ENCODE measurements at regions not wholly inside any gene's neighbourhood (a gene's known extent, or its start where the extent isn't known, plus 50 kb on each side); places are given as distances from the start of the nearest gene placed in this dataset.

DNA sequence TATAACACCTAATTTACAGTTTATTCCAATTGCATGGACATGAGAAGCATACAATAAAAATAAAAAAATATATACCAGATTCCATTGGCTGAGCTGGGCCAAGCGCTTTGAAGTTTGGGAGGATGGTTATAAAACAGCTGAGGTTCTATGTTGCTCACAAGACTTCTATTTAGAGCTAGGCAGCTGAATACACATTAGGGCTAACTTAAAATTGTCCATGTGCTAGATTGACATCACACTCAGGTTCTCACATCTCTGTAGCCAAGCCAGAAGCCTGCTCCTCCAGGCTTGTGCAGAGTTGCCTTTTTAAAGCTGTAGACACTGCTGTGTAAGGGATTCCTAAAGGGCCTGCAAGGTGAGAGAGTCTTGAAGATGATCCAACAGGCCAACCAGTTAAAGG, 871.1 kb upstream of the FANCL start:
- no peak for DNase-seq (ENCODE audit: low spot score)
- in situ Hi-C loops (cut with HindIII; ENCODE audit: low sequenced_read_pairs): no loop called here

DNA sequence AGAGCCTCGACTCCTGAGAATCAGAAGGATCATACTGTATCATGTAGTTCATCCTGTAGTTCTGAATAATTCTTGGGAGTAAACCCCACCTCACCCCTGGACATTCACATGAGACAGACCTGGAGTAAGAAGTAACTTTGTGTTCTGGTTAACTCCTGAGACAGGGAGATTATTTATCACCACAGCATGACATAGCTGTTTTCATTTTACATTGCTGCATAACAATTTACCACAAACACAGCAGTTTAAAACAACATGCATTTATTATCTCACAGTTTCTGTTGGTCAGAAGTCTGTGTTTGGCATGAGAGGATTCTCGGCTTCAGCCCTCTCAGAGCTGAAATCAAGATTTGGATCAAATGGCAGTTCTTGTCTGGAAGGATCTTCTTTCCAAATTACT, 855.8 kb upstream of the FANCL start:
- no peak for DNase-seq (ENCODE audit: low spot score)
- in situ Hi-C loops (cut with HindIII; ENCODE audit: low sequenced_read_pairs): no loop called here

DNA sequence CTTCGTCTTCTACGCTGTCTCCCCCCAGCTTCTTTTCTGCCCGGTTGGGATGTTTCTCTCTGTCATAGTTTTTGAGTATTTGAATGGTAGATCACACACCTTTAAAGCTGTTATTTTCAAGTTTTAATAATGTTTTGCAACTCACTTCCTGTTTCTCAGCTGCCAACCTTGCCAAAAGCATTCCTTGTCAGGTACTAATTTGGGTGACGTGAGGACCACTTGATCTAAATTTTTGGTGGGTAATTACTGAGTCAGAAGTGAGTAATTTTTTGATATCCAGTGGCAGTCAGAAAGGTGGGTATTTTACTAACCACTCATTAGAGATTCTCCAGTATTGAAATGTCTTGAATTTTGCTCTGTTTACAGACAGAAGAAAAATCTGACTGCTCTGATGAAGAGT, 852.4 kb upstream of the FANCL start:
- in situ Hi-C loops (cut with HindIII; ENCODE audit: low sequenced_read_pairs): no loop called here

DNA sequence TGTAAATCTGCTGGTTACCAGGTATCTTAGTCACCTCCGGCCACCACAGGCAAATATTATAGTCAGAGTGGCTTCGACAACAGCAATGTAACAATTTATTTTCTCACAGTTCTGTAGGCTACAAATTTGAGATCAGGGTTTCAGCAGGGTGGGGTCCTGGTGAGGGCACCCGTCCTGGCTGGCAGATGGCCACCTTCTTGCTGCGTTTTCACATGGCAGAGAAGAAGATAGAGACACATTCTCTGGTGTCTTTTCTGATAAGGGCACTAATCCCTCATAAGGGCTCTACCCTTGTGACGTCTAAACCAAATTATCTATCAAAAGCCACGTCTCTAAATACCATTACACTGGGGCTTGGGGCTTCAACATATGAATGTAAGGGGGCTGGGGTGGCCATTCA, 843.2 kb upstream of the FANCL start:
- no peak for DNase-seq (ENCODE audit: low spot score)
- in situ Hi-C loops (cut with HindIII; ENCODE audit: low sequenced_read_pairs): no loop called here

More for the DNA sequence above, 852.4 kb upstream of the FANCL start:
- DNase-seq (ENCODE audit: low spot score): no peak

DNA sequence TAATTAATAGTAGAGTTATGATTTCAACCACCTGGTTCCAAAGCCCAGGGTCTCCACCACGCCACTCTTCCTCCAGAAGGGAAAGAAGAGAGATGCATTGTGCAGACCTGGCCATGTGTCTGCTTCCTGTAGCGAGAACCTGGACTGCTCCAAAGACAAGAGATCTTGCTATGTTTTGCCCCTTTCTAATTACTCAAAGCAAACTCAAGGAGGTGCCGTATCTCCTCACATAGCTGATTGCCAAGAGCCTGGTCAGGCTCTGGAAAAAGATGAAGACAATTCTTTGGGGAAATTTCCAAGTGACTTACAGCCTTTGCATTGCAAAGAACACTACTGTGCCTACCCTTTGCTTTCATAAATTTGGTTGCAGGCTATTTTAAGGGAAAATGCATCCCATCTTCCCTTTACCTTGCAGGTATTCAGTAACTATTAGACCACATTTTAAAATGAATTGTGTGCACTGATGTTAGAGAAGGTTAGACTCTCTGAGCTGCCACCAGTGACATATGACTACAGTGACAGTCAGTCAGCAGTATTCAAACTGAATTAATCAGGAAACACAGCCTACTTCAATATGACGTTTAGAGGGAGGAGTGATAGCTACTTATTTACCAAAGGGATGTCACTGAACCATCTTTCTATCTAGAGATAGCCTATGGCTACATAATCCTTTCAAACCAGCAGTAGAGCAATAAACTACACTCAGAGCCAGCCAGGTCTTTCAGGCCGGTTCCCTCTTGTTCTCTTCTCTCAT, 842.1 kb upstream of the FANCL start:
- in situ Hi-C loops (cut with HindIII; ENCODE audit: low sequenced_read_pairs): no loop called here
- no peak for DNase-seq (ENCODE audit: low spot score)

DNA sequence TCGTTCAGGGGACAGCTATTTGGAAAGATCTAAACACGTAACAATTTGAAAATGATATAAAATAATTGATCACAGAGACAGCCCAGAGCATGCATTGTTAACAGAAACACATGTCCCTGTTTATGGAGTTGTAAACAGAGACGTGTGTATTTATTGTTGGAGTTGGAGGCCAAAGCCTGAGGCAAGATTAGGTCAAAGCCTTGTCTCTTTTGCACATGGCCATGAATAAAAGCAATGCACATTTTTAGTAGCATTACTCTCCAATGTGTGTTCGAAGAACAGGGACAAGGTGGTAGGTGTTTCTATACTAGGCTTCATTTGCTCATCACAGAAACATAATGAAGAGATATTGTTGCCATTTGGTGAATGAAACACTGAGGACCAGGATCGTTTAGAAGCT, 841.5 kb upstream of the FANCL start:
- in situ Hi-C loops (cut with HindIII; ENCODE audit: low sequenced_read_pairs): no loop called here
- no peak for DNase-seq (ENCODE audit: low spot score)

DNA sequence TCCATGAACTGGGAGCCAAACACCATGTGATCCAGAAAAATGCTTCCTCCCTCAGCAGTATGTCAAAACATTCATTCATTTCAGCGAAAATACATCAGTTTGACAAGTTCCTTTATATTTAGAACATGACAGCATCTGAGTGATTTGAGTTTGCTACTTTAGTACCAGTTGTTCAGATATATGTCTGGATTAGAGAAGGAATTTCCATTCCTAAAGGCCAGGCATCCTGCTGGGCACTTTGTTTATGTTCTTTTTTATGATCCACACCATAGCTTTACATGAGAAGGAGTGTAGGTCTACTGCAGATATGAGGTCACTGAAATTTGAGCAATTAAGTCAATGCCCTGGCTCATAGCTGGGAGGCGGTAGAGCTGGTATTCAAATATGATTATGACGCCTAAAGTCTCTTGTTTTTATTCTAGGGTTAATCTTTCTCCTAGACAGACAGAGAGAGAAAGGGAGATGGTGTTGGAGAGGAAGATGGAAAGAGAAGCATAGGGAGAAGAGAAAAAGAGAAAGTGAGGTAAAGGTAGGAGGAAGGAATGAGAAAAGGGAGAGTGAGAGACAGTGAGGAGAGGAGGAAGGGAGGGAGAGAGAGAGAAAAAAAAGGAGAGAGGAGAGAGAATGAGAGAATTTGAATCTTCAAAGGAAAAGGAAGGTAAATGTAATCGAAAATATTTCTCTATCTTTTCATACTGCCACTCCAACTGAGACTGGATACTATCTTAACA, 839.5 kb upstream of the FANCL start:
- DNase-seq (ENCODE audit: low spot score): no peak
- in situ Hi-C loops (cut with HindIII; ENCODE audit: low sequenced_read_pairs): no loop called here

DNA sequence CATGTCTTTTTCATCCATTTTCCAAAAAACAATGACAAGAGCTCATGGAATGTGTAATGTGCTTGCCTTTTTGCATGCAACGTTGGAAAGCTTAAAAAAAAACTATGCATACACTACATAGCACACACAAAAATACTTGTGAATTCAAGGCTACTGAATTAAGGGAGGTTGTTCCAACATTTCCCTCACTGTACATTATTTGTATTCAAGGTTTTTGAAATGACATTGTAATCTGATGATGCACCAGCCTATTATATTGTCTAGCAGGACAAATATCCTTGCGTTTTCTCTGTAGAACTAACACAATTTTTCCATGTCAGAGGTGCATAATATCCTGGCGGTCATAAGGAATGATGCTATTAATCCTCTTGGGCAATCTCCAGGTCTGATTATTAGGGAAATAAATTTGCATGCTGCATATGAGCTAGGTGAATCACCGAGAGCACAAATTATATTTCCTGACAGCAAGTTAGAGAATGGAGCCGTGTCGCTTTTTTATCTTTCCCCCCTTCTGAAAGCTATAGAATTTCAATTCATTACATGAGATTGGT, 836.9 kb upstream of the FANCL start:
- in situ Hi-C loops (cut with HindIII; ENCODE audit: low sequenced_read_pairs): no loop called here
- DNase-seq (ENCODE audit: low spot score): no peak

DNA sequence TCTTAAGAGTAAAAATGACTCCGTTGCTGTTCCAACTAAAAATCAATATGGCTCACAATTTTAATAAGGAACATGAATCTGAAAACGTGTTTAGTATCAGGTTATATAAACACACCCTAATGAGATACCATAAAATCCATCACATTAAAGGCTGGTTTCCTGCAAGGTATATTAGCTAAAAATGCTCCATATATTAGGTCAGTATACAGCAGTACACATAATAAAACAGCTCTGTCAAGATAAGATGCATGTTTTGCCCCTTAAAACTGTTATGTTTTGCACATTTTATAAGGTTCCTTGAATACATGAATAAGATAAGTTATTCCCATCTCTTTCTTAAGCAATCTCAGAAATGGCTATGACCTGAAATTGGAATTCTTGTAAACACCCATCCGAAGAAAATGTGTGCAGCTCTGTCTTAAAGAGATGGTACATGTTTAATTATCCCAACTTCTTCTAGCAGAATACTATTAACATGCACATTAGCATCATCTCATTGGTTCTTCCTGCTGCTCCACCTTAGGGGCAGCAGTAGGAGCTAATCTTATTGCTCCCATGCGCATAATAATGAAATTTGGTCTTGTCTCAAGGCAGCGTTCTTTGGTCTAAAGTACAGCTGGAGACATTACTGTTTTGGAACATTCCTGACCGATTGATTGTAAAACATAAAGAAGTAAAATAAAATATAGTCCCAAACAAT, 836.1 kb upstream of the FANCL start:
- in situ Hi-C loops (cut with HindIII; ENCODE audit: low sequenced_read_pairs): no loop called here
- no peak for DNase-seq (ENCODE audit: low spot score)

DNA sequence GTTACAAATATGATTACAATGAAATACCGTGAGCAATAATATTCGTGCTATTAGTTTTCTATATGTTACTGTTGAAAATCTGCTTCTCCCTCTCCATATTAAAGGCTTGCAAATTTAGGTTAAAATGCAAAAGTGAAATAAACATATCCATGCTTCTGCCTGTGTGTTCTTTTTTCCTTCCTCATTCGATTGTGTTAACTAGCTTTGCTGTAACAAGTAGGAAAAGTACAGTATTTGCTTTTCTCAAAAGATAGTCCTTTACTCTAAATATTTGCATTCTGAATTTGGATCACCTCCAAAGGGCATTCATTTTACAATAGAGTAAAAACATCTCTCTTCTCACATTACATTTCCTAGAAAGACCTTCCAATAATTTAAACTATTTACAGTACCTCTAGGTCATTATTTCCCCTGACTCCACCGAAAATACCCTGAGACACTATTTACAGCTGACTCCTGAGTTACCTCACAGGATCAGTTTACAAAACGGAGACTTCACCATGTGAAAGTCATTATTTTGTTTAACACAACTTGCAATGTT, 835.0 kb upstream of the FANCL start:
- DNase-seq (ENCODE audit: low spot score): no peak
- in situ Hi-C loops (cut with HindIII; ENCODE audit: low sequenced_read_pairs): no loop called here

DNA sequence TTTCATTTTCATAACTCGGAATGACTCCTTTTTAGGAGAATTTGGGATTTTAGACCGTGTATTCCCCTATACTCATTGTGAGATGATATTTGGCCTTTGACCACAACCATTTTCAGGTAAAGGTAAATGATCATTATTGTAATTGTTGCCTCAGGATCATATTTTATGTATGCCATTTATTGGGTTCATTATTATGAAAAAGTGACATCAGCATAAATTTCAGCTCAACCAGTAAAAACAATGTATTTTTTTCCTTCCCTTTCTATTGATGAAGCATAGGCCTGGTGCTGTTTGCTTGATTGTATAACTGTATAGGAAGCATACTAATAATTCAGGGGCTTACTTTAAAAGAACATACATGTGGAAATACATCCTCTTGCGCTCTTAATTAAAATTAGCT, 832.9 kb upstream of the FANCL start:
- in situ Hi-C loops (cut with HindIII; ENCODE audit: low sequenced_read_pairs): no loop called here
- no peak for DNase-seq (ENCODE audit: low spot score)

DNA sequence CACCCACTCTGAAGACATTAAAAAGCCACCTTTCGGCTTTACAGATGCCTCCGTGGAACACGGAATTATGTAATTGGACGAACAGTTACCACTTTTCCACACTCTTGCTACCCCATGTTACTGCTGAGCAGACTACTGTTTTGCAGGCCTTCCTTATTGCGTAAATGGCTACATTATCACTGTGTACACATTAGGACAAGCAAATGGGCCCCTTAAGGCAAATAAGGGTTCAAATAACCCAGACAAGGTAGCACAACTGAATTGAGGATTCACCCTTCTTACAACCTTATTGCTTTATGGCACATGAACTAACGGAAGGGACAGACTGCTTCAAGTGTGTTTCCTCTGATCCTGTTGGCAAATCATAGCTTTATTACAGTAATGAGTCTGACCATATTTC, 832.2 kb upstream of the FANCL start:
- in situ Hi-C loops (cut with HindIII; ENCODE audit: low sequenced_read_pairs): no loop called here
- DNase-seq (ENCODE audit: low spot score): no peak

DNA sequence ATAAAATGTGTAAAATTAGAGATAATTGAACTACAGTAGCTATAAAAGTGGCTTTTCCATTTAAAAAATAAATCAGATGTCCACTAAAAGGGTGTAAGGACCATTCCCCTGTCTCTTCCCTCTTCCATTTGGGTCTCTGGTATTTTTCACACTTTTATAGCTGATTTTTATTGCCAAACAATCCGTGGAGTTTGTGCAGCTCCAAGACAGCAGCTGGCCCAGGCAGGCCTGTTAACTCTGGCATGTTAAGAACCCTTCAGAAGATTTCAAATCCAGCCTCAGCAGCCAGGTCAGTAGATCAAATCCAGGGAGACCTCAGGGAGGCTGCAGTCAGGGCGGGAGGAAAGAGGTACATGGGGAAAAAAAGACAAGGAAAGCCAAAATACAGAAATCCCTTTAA, 827.1 kb upstream of the FANCL start:
- no peak for DNase-seq (ENCODE audit: low spot score)
- in situ Hi-C loops (cut with HindIII; ENCODE audit: low sequenced_read_pairs): no loop called here

DNA sequence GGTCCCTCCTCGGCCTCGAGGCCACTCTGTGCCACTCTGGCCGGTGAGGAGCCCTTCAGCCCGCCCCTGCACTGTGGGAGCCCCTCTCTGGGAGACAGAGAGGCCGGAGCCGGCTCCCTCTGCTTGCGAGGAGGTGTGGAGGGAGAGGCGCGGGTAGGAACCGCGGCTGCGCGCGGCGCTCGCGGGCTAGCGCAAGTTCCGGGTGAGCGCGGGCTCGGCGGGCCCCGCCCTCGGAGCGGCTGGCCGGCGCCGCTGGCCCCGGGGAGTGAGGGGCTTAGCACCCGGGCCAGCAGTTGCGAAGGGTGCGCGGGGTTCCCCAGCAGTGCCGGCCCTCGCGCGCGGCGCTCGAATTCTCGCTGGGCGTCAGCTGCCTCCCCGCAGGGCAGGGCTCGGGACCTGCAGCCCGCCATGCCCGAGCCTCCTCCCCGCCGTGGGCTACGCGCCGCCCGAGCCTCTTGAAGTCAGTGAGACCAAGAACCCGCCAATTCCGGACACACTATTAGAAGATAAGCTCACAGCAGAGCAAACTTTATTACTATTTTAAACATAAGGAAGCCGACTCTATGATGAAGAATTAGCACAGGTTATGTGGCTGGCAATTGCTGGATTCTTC, 825.8 kb upstream of the FANCL start:
- in situ Hi-C loops (cut with HindIII; ENCODE audit: low sequenced_read_pairs): no loop called here
- DNase-seq (ENCODE audit: low spot score): no peak

DNA sequence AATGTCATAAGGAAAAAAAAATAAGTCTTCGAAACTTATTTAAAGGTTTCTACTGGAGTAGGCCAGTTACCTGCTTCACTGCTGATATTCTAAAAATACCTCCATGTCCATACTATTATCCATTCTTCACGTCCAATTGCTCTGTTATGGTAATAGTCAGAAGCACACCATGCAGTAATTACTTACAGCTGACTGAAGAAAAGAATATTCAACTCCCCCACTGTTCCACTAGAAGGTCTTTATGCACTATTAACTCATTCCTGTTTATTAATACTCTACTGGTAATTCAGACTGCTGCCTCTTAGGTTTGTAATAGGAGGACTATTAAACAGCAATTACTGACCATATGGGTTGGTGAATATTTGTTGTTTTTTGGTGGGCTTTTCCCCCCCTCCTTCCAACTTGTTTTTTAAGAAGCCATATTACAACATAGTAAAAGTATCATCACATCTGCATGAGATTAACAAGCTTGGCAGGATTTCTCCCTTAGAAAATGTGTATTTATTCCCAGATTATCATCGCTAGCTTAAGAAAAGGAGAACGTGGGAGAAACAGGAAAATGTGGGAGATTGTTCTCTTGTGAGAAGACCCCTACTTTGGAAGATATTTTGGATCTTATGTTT, 806.4 kb upstream of the FANCL start:
- no peak for DNase-seq (ENCODE audit: low spot score)
- in situ Hi-C loops (cut with HindIII; ENCODE audit: low sequenced_read_pairs): no loop called here

DNA sequence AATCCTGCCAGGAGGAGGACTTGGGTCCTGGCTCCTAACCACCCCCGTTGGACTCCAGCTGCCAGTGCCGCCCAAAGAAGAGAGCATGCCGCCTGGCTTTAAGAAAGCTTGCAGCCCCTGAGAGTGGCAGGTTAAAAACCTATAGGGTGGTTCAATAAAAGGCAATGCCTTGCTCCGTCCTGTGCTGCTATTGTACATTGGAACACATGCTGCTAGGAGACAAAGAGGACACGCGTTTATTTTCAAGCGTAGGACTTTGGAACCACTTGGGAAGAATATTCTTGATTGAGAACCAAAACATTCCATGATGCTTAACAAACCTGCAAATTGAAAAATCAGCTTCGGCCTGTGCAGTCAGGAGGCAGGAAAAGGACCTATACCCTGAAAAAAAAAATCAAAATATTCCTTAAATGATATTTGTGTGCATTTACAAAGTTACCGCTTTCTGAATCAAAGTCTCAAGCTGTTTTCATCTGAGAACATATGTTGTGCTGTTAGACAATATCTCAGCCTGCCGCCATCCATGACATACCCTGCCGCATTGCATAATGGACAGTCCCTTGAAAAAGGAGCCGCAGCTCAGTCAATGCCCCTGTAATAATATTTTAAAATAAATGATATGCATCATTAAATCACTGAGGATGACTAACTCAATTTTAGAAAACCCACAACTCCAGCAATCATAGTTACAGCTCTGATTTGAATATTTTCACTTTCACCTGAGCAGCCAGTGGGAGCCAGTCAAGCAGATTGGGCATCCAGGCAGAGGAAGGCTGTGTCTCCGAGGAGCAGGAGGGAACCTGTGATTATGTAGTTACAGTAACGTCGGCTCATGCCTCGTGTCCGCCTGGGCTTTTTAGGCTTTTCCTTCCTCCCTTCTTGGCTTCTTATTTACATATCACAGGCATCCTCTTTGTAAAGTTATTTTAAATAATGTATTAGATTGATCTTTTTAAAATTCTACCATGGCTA, 805.6 kb upstream of the FANCL start:
- no peak for DNase-seq (ENCODE audit: low spot score)
- in situ Hi-C loops (cut with HindIII; ENCODE audit: low sequenced_read_pairs): no loop called here

DNA sequence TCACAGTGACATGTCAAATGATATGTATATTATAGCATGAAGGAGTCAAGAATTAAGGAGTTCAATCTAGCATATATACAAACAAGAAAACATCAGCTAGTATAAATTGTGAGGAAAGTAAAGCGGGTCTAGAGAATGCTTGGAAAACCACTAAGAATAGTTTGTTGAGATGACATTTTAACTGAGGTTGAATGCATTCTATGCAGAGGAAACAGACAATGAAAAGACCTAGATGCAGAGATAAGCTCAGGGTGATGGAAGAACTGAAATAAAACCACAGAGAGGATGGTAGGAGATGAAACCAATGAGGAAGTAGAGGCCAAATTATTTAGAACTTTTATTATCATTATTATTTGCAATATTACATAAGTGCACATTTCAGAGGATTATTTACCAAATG, 803.6 kb upstream of the FANCL start:
- in situ Hi-C loops (cut with HindIII; ENCODE audit: low sequenced_read_pairs): no loop called here

DNA sequence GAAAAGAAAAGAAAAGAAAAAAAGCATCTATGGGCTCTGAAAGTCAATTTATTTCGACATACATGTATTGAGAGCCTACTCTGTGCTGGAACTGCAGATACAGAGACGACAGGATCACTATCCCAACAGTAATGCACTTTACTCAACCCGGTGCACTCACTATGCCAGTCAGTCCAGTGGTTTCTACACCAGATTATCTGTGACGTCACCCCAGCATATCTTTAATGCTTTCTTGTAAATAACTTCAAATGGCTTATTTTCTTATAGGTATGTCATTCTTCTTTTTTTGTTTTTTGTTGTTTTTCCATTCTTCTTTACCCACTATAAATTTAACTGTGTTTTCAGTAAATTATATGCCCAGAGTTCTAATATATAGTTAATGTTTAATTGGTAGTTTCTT, 800.0 kb upstream of the FANCL start:
- in situ Hi-C loops (cut with HindIII; ENCODE audit: low sequenced_read_pairs): no loop called here
- DNase-seq (ENCODE audit: low spot score): no peak

More for the DNA sequence above, 803.6 kb upstream of the FANCL start:
- no peak for DNase-seq (ENCODE audit: low spot score)
